Left lung (tissue), 4 donors: ENCODE measurements at regions not wholly inside any gene's neighbourhood (a gene's known extent, or its start where the extent isn't known, plus 50 kb on each side); places are given as distances from the start of the nearest gene placed in this dataset.

Source experiments
- ATAC-seq: fragments of 200-7000 bp; cut with Tn5 transposase; one replicate; pipeline ENCODE4 v1.9.1; 2020; ENCODE audit warnings: moderate library complexity
- DNase-seq, 4 donors: peaks; one replicate each; pipeline ENCODE4 v3.0.0-alpha.2; 2013 to 2020
- H3K27ac ChIP-seq, 2 donors: fragments of 200-600 bp; sonication (generic) in 1 of 2; one replicate each; pipeline versions ENCODE4 v1.5.0 to v1.8.0; 2020 to 2021
- H3K27me3 ChIP-seq, 2 donors: fragments of 200-600 bp; sonication (generic) in 1 of 2; one replicate each; pipeline versions ENCODE4 v1.5.0 to v1.8.0; 2020 to 2021
- H3K36me3 ChIP-seq, 2 donors: fragments of 200-600 bp; sonication (generic) in 1 of 2; one replicate each; pipeline versions ENCODE4 v1.5.0 to v1.8.0; 2020 to 2021
- H3K4me1 ChIP-seq, 2 donors: fragments of 200-600 bp; one replicate each; pipeline ENCODE4 v1.8.0; 2021
- H3K4me3 ChIP-seq, 2 donors: fragments of 200-600 bp; sonication (generic) in 1 of 2; one replicate each; pipeline versions ENCODE4 v1.5.0 to v1.8.0; 2020 to 2021; ENCODE audit warnings: mild to moderate bottlenecking in 1 of 2
- H3K9me3 ChIP-seq, 2 donors: fragments of 200-600 bp; sonication (generic) in 1 of 2; one replicate each; pipeline versions ENCODE4 v1.5.0 to v1.8.0; 2020 to 2021
- CTCF ChIP-seq, 2 donors: fragments of 200-600 bp; sonication (generic) in 1 of 2; IDR thresholded peaks; one replicate each; pipeline versions ENCODE4 v1.5.0 to v1.8.0; 2021; ENCODE audit warnings: antibody characterized with exemption in 2 of 2
- intact Hi-C, 2 donors: fragments of 100-400 bp; cut with DNase I; formaldehyde crosslinking; loops; one replicate each; pipeline versions ENCODE4 v1.11.2 to v1.14.2; 2022
- donor health status: DM: no; HTN: yes; CAD: no.
- donor health status: DM: no; HTN: no; CAD: no.

GRCh38 chr2:144099340-144099739, 420.6 kb downstream of the ZEB2 start:
- intact Hi-C loops, result no loop called here
- Histone ChIP-seq H3K4me1 (peaks cover 0 to 8% of the 10 kb centered on the region in 2 donors), H3K4me3 (no peak overlapping the region), H3K27me3 (no peaks in the 10 kb centered on the region), H3K9me3 (peaks cover 0 to 5% of the 10 kb centered on the region in 2 donors), H3K36me3 (no peaks in the 10 kb centered on the region), H3K27ac (no peak overlapping the region)
- no peak for TF ChIP-seq CTCF (IDR thresholded peaks at IDR 0.05)
- ATAC-seq (no peak), DNase-seq (no peak)

DNA sequence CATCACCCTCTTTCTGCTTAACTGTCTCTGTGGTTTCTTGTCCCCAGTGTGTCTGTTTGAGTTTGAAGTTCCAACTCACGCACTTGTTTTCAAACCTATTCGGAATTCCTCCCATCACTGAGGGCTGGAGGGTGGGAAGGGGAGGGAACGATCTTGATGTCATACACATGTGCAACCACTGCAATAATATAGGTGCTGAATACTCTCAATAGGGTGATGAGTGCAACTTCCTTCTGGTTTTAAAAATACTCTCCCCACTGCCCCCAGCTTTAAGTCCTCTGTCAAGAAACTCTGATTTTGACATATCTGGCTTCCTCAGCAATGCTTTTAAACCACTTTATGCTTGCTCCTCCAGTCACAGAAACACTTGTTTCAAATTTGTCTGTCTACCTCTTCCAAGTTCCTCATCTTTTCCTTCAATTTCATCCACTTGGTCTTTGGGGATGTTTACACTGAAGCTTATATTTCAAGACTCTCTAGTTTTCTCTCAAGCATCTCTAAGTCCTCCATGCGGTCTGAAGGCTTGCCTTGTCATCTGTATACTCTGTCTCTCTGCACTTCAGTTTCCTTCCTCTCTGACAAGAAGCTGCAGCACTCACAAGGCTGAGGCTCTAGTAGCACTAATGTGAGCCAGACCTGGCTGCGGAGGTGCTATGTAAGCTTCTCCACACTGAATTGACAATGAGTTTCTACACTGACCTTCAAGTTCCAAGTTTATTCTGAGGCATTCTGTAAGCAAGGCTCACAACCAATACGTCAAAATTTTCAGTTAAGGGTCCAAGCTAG, 422.3 kb downstream of the ZEB2 start:
- ATAC-seq (peak; percentile 11), DNase-seq (no peak)
- Histone ChIP-seq H3K4me1 (peaks cover 0 to 8% of the 10 kb centered on the region in 2 donors), H3K27ac (peak overlapping the region in 1 of 2 donors; percentile 61), H3K9me3 (peaks cover 0 to 6% of the 10 kb centered on the region in 2 donors), H3K27me3 (no peaks in the 10 kb centered on the region), H3K4me3 (no peak overlapping the region), H3K36me3 (no peaks in the 10 kb centered on the region)
- intact Hi-C loops, result no loop called here
- TF ChIP-seq CTCF (IDR thresholded peaks at IDR 0.05), result no peak

DNA sequence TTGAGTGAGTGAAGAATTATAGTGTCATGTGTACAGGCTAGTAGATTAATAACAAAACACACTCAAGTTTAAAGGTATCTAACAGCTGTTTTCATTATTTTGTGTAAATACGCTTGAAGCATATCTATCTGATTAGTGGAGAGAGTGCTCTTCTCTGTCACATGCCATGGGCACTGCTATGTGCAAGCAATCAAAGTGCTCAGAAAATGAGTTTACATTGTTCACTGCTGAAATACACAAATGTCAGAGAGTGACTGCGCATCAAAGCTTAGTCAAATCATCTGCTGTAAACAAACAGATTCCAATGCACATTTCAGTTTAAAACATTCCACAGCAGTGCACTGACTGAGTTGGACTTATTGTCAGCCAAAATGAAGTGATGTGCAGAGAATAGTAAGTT, 423.4 kb downstream of the ZEB2 start:
- no peak overlapping the region for H3K4me3 ChIP-seq
- peaks cover 0 to 8% of the 10 kb centered on the region in 2 donors for H3K4me1 ChIP-seq
- no peaks in the 10 kb centered on the region for H3K36me3 ChIP-seq
- no peak for TF ChIP-seq CTCF (IDR thresholded peaks at IDR 0.05)
- H3K27ac ChIP-seq, result no peak overlapping the region
- no peaks in the 10 kb centered on the region for H3K27me3 ChIP-seq
- peaks cover 0 to 11% of the 10 kb centered on the region in 2 donors for H3K9me3 ChIP-seq
- intact Hi-C loops, result no loop called here
- DNase-seq (peak in 1 of 4 donors; percentile 40), ATAC-seq (no peak)

- ATAC-seq (no peak), DNase-seq (no peak)
- TF ChIP-seq CTCF (IDR thresholded peaks at IDR 0.05), result no peak
- Histone ChIP-seq H3K4me3 (no peak overlapping the region), H3K9me3 (peaks cover 0 to 18% of the 10 kb centered on the region in 2 donors), H3K27me3 (no peaks in the 10 kb centered on the region), H3K36me3 (no peaks in the 10 kb centered on the region), H3K4me1 (peaks cover 0 to 8% of the 10 kb centered on the region in 2 donors), H3K27ac (no peak overlapping the region)
- intact Hi-C loops, result no loop called here
Measured at GRCh38 chr2:144094408-144095151, 425.3 kb downstream of the ZEB2 start.

DNA sequence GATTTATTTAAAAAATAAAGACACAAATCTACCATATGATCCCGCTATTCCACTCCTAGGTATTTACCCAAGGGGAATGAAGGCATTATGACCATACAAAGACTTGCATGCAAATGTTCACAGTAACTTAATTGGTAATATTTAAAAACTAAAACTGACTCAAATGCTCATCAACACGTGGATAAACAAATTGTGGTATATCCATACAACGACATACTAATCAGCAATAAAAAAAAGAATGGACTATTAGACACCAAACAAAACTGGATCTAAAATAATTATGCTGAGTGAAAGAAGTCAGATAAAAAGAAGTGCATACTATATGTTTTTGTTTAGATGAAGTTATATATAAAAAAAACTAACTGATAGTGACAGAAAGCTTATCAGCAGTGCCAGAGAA, 428.3 kb downstream of the ZEB2 start:
- TF ChIP-seq CTCF (IDR thresholded peaks at IDR 0.05), result no peak
- intact Hi-C loops, result no loop called here
- H3K9me3 ChIP-seq, result peaks cover 0 to 18% of the 10 kb centered on the region in 2 donors
- H3K27me3 ChIP-seq, result no peaks in the 10 kb centered on the region
- H3K4me3 ChIP-seq, result no peak overlapping the region
- no peaks in the 10 kb centered on the region for H3K36me3 ChIP-seq
- H3K27ac ChIP-seq, result no peak overlapping the region
- peaks cover 0 to under 1% of the 10 kb centered on the region in 2 donors for H3K4me1 ChIP-seq
- ATAC-seq, result no peak
- DNase-seq, result no peak
